Suprapubic skin (tissue), 4 donors: ENCODE measurements at regions not wholly inside any gene's neighbourhood (a gene's known extent, or its start where the extent isn't known, plus 50 kb on each side); places are given as distances from the start of the nearest gene placed in this dataset.

Experiments
- CTCF ChIP-seq, 2 donors: fragments of 200-600 bp in 1 of 2; fragments of 450-650 bp in 1 of 2; sonication (generic) in 1 of 2; IDR thresholded peaks; one replicate each; pipeline ENCODE4 v1.5.1; 2016 to 2019; ENCODE audit warnings: antibody characterized with exemption in 2 of 2, mild to moderate bottlenecking in 1 of 2, moderate library complexity in 1 of 2
- EP300 ChIP-seq: sonication (generic); formaldehyde crosslinking; IDR thresholded peaks from one replicate; pipeline ENCODE4 v1.6.1; 2017; ENCODE audit warnings: antibody characterized with exemption
- POLR2A ChIP-seq, 2 donors: fragments of 450-650 bp; IDR thresholded peaks; one replicate each; pipeline ENCODE4 v1.6.1; 2017; ENCODE audit warnings: antibody characterized with exemption in 2 of 2, mild to moderate bottlenecking in 2 of 2, moderate library complexity in 2 of 2
- POLR2AphosphoS5 ChIP-seq, 3 donors: sonication (generic); formaldehyde crosslinking; IDR thresholded peaks; one replicate each; pipeline ENCODE4 v1.6.1; 2017; ENCODE audit warnings: antibody characterized with exemption in 3 of 3

GRCh38 chrX:39431893-39432292 lies 630.6 kb downstream of the MID1IP1 start:
- TF ChIP-seq CTCF (IDR thresholded peaks at IDR 0.05) (no peak), EP300 (no peak), POLR2A (IDR thresholded peaks at IDR 0.05) (no peak), POLR2AphosphoS5 (IDR thresholded peaks at IDR 0.05) (no peak)
